Right renal cortex interstitium (tissue), 3 donors: ENCODE measurements at regions not wholly inside any gene's neighbourhood (a gene's known extent, or its start where the extent isn't known, plus 50 kb on each side); places are given as distances from the start of the nearest gene placed in this dataset.
"Not testable (repeated sequence)": the region's sequence is repeated elsewhere in the genome, so short reads cannot be mapped to it uniquely, and the experiment has no call there.

Experiments used
- DNase-seq, 3 donors: peaks; one replicate each; pipeline ENCODE4 v3.0.0-alpha.2; 2013; ENCODE audit warnings: low read depth in 3 of 3, low spot score in 2 of 3

DNA sequence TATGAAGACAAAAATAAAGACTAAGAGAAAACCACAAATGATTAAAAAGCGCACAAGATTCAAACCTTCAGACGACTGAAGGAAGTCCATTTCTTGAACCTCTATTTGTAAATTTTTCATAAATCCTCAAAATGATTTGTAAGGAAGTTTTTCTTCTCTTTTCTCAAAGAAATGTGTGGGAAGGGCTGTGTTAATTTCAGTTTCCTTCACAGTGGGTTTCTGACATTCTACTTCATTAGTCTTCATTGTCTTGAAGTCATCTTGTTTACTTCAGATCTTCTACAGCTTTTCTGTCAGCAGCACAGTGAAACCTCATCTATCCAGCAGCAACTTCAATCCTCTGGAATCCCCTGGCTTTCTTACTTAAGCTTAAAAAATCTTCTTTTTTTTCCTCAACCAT, 87.6 kb upstream of the MYLIP start:
- no peak for DNase-seq

- DNase-seq = no peak
Observed at GRCh38 chr6:16040628-16040974, 88.3 kb upstream of the MYLIP start.

GRCh38 chr6:16039892-16040627, 88.8 kb upstream of the MYLIP start:
- DNase-seq = not testable (repeated sequence)

DNA sequence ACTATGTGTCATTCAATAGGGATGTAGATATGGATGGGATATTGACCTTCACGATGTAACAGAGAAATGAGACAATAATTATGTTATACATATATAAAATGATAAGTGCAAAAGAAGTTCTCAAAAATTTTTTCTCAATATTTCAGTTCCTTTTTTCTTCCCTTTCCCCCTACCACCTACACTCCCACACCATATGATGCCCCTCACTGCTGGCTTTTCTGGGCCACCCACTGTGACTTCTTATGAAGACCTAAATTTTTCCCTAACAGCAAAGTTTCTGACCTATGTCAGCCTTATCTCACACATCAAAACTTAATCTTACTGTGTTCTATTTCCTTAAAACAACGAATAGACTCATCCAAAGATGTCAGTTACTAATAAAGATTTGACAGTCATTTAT, 89.9 kb upstream of the MYLIP start:
- no peak for DNase-seq

GRCh38 chr6:16035488-16036080, 93.3 kb upstream of the MYLIP start:
- DNase-seq = no peak

DNA sequence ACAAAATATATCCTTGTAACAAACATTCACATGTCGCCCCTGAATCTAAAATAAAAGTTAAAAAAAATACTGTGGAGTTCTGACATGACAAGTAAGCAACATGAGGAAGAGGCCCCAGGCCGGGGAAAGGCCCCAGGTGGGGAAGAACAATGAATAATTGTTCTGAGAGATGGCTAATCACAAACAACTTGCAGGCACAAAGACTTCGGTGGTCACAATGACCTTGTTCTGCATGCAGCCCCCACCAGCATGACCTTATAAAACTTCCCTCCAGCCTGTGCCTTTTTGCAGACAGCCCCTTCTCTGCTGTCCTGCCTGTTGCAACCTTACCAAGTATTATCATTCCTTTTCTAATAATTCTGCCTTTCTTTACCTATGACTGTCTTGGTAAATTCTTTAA, 95.7 kb upstream of the MYLIP start:
- DNase-seq = no peak

DNA sequence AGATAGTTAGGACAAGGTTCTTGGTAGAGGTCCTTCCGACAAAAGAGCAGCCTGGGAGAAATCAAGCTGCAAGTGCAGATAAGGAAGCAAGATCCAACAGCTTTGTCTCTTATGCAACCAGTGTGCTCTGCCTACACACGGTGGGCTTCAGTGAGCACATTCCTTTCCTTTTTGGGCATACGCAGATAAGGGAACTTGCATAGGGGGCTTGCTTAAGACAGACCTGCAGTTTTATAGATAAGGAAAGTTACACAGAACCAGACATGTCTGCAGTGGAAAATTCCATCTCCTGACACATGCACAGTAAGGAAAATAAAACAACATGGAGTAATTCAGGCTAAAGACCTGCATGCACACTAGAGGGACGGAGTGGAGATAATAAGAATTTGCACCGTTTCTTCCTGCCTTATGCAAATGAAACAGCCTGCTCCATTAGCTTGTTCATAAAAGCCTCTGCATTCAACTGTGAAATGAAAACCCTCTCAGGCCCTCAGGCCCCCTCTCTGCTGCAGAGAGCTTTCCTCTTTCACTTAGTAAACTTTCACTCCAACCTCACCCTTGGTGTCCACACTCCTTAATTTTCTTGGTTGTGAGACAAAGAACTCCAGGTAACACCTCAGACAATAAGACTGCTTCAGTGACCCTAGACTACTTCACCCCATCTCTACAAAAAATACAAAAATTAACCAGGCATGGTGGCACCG, 97.5 kb upstream of the MYLIP start:
- DNase-seq = no peak

DNA sequence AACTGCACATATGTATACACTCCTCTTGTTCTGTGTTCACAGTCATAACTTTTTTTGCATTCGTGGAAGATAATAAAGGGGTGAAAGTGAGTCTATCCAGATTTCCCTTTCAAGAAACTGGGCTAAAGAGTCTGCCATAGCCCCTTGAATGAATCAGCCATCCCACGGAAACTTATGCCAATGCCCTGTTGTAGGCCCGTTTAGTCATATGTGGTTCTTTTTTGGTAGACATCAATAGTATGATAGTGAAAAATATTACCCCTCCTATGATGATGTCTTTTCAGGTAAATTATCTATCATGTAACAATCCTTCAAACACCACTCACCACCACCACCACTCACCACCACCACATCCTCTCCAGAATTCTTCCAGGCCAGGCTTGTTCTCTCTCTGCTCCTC, 99.9 kb upstream of the MYLIP start:
- no peak for DNase-seq

DNA sequence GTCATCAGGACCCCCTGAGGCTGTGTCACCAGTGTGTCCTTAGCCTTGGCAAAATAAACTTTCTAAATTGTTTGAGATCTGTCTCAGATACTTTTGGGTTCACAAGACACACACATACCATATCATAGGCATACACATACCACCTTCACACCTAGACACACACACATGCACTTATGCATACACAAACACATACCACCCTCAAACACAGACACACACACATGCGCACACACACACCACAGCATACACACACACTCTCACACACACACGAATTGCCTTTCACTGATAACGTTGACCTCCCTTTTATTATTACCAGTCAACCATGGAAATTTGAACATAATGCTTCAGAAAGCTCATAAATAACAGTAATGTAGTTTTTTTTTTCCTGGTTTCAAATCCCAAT, 108.6 kb upstream of the MYLIP start:
- DNase-seq = no peak

GRCh38 chr6:16019462-16019861, 109.4 kb upstream of the MYLIP start:
- no peak for DNase-seq

DNA sequence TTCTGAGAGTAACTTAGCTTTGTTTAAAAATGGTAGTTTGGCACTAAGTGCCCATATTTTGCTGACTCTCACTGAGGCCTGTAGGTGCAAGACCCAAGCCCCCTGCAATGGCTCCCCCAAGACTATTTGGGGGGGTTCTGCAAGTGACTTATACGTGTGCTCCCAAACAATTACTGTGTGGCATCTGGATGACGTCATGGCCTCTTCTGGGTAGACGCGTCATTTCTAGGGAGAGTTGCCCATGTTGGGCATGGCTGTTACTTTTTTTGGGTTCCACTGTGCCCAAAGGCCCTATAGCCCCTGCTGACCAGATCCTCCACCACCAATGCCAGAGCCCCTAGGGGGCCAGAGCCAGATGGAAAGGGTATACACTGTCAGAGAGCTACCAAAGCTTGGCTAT, 110.3 kb upstream of the MYLIP start:
- no peak for DNase-seq

- DNase-seq = not testable (repeated sequence)
Observed at GRCh38 chr6:16014325-16014724, 114.6 kb upstream of the MYLIP start.

DNA sequence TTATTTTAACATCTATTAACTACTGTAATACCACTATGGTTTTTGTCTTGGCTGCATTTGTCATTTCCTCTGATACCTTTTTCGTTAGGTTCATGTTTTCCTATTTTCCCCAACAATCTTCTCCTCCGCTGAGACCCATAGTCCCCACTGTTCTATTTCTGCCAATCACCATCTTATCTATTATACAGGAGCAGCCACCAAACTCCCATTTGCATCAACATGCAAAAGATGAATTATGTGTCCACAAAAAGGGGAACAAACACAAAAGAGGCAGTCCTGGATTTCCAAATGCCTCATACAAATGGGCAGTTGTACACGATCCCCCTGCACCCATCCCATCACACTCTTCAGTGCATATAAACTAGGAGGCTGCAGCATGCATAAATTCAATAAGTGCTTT, 121.7 kb upstream of the MYLIP start:
- DNase-seq = no peak

- DNase-seq = no peak
Observed at GRCh38 chr6:16006681-16007080, 122.2 kb upstream of the MYLIP start.

- no peak for DNase-seq
Observed at GRCh38 chr6:16004934-16005679, 123.8 kb upstream of the MYLIP start.

DNA sequence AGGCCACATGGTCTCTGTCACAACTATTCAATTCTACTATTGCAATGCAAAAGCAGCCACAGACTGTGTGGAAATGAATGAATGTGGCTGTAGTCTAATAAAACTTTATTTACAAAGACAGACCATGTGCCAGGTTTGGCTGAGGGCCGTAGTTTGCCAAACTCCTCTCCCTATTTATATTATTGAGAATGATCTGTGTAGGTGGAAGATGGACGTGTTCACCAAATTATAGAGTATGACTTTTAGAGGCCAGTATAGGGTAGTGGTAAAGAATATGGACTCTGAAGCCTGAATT, 125.7 kb upstream of the MYLIP start:
- no peak for DNase-seq

DNA sequence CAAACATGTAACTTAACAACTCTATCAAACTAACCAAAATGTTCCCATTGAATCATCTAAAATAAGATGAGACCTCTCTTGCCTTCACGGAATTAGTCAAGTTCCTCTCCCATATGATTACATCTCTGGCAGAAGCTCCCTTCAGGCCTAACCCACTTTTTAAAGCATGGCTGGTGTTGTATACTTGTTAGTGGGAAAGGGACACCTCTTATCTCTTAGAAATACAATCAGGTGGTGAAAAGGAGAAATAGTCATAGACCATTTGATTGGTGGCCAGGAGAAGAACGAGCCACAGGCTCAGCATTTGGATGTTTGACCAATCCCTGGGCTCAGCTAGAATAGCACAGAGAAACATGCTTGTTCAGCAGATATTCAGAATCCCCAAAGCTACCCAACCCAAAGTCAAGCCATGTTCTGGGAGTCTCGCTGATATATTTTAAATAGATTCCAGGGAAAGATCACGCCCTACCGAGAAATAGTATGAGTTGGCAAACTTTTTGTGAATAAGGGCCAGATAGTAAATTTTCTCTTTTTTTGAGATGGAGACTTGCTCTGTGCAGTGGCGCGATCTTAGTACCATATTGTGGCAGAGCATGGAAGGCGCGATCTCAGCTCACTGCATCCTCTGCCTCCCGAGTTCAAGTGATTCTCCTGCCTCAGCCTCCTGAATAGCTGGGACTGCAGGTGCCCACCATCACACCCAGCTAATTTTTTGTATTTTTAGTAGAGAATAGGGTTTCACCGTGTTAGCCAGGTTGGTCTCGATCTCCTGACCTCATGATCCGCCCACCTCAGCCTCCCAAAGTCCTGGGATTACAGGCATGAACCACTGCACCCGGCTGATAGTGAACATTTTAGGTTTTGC, 126.3 kb upstream of the MYLIP start:
- DNase-seq = no peak

DNA sequence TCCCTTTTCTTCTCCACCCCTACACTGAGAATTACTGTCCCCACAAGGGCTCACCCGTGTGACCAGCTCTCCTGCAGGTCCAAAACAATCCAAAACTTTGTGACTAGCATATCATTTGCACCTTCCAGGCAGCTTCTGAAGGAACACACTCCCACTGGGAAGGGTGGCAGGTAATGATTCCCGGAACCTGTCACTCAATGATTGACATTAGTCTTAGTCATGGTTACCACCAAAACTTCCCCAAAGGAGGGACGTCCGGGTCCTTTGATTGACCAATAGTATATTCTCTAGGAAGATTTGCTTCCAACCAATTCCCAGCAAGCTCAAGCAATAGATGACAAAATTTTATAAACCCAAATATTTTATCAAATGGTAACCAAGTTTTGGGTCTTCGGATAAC, 127.7 kb upstream of the MYLIP start:
- no peak for DNase-seq

GRCh38 chr6:15999201-15999600, 129.7 kb upstream of the MYLIP start:
- no peak for DNase-seq

DNA sequence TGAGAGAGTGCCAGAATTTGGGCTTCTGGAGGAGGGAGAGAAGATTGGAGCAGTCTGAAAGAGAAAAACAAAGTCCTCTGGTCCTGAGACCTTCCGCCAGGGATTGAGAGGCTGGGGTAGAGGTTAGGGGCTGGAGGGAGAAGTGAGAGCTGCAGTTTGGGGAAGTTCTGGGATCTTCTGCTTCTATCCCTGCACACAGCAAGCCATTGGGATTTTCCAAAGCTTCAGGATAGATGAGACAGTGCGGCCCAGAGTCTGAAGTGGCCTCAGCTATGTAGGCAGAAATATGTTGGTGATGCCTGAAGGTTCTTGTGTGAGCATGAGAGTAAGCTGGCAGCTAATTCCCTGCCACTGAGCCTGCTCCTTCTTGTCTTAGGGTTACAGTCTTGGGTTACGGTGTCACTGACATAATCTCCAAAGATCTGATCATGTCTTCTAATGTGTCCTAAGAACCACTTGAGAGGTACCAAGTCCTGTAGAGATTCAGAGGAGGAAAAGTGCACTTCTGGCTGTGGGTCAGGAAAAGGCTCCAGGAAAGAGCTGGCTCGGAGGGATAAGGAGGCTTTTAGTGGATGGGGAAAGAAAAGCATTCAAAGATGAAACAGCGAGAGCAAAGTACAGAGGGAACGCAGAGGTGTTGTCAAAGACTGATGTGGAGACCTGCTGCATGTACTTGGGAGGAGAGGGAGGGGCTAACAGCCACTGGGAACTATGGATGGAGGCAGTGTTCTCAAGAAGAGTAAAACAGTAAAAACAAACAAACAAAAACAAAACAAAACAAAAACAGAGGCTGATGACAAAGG, 131.1 kb upstream of the MYLIP start:
- DNase-seq = no peak
